ENCODE measurements at regions not wholly inside any gene's neighbourhood (a gene's known extent, or its start where the extent isn't known, plus 50 kb on each side); places are given as distances from the start of the nearest gene placed in this dataset.
"Not testable (repeated sequence)": the region's sequence is repeated elsewhere in the genome, so short reads cannot be mapped to it uniquely, and the experiment has no call there.

GRCh38 chr5:144644317-144644716, 473.6 kb downstream of the KCTD16 start:
- no peak for DNase-seq (ENCODE audit: low read depth)

GRCh38 chr5:144638787-144639186, 468.1 kb downstream of the KCTD16 start:
- no peak for DNase-seq (ENCODE audit: low read depth)

- DNase-seq (ENCODE audit: low read depth): peak; percentile 2
Observed at GRCh38 chr5:144634138-144634537, 463.5 kb downstream of the KCTD16 start.

GRCh38 chr5:144598451-144599068, 427.9 kb downstream of the KCTD16 start:
- DNase-seq (ENCODE audit: low read depth): no peak

- no peak for DNase-seq (ENCODE audit: low read depth)
Observed at GRCh38 chr5:144596517-144596916, 425.8 kb downstream of the KCTD16 start.

GRCh38 chr5:144594919-144595318, 424.2 kb downstream of the KCTD16 start:
- DNase-seq (ENCODE audit: low read depth): no peak

- not testable (repeated sequence) for DNase-seq (ENCODE audit: low read depth)
Observed at GRCh38 chr5:144594234-144594633, 423.6 kb downstream of the KCTD16 start.

GRCh38 chr5:144585681-144586080, 415.0 kb downstream of the KCTD16 start:
- DNase-seq (ENCODE audit: low read depth): peak; percentile 78

GRCh38 chr5:144583541-144584449, 413.1 kb downstream of the KCTD16 start:
- DNase-seq (ENCODE audit: low read depth): no peak

GRCh38 chr5:144582066-144582465, 411.4 kb downstream of the KCTD16 start:
- no peak for DNase-seq (ENCODE audit: low read depth)

- no peak for DNase-seq (ENCODE audit: low read depth)
Observed at GRCh38 chr5:144581044-144581443, 410.4 kb downstream of the KCTD16 start.

GRCh38 chr5:144577676-144578075, 407.0 kb downstream of the KCTD16 start:
- no peak for DNase-seq (ENCODE audit: low read depth)

GRCh38 chr5:144575736-144576135, 405.1 kb downstream of the KCTD16 start:
- no peak for DNase-seq (ENCODE audit: low read depth)

GRCh38 chr5:144567421-144567780, 396.7 kb downstream of the KCTD16 start:
- DNase-seq (ENCODE audit: low read depth): peak; percentile 35

GRCh38 chr5:144566747-144567420, 396.2 kb downstream of the KCTD16 start:
- DNase-seq (ENCODE audit: low read depth): peak; percentile 48

- DNase-seq (ENCODE audit: low read depth): peak; percentile 99
Observed at GRCh38 chr5:144549580-144549979, 378.9 kb downstream of the KCTD16 start.

- no peak for DNase-seq (ENCODE audit: low read depth)
Observed at GRCh38 chr5:144548936-144549335, 378.3 kb downstream of the KCTD16 start.

- peak; percentile 90 for DNase-seq (ENCODE audit: low read depth)
Observed at GRCh38 chr5:144547098-144547499, 376.4 kb downstream of the KCTD16 start.

GRCh38 chr5:144538845-144539244, 368.2 kb downstream of the KCTD16 start:
- no peak for DNase-seq (ENCODE audit: low read depth)
